ENCODE measurements at regions not wholly inside any gene's neighbourhood (a gene's known extent, or its start where the extent isn't known, plus 50 kb on each side); places are given as distances from the start of the nearest gene placed in this dataset.
A peak's percentile ranks its signal among the peaks of the same experiment; 100 is the strongest.

DNA sequence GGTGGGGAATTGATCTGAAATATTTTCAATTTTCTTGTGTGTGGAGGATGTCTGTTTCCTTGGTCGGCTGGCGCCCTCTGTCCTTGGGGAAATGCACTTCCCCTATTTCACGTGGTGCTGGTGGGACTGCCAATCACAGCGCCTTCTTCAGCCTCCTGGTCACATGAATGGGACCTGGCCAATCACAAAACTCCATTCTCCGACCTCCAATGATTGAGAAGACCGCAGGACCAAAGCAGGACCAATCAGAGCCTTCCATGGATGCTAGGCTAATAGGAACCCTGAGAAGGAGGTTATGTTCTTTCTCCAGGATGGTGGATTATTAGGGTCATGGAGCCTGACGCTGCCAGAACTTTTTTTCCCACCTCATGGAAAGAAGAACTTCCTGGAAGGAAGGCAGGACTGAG is 188.7 kb downstream of the TTC8 start:
- Histone ChIP-seq H3K4me3 (no peak overlapping the region), H3K9me3 (ENCODE audit: low read depth) (no peaks in the 10 kb centered on the region), H3K36me3 (no peaks in the 10 kb centered on the region), H3K27me3 (no peaks in the 10 kb centered on the region), H3K4me1 (ENCODE audit: low read depth) (no peaks in the 10 kb centered on the region), H3K27ac (no peak overlapping the region)
- DNase-seq (ENCODE audit: low read depth in 1 of 2, low spot score in 1 of 2): peak; percentile 11 to 50
- TF ChIP-seq CTCF (IDR thresholded peaks at IDR 0.05; ENCODE audit: low read depth, low read length): peak; percentile 39

DNA sequence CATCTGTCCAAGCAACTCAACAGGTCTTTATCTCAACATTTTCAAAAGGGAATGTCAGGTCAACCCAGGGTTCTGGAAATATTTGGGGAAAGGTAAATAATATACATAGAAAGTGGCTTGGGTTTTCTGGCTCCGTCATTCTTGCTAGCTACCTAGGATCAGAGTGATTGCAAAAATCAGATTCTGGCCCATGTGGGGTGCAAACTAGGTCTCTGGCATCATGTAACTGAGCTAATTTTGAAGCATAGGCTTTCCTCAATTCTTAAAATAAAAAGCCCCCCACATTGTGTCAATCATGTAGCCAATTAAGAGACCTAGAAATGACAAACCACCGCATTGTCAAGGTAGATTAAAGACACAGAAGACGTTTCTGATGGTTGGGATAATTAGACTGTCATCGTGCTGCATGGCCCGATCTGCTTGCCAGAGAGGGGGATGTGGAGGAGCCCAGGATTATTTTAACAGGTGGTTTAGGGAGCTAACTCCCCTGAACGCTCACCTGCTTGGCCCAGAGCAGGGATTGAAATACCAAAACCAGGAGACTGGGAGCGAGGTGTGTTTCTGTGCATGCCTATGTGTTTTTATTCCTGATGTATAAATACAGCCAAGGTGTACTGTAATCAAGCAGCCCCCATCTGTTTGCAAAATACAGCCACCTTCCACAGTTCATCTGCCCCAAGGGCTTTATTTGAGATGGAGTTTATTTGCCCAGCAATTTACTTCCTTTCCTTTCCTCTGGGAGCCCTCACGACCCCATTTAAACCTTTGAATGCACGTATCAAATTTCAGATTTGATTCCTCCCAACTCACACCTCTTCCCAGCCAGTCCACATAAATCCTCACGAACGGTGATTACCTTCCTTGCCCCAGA is 189.5 kb downstream of the TTC8 start:
- H3K4me3 ChIP-seq: no peak overlapping the region
- H3K27ac ChIP-seq: no peak overlapping the region
- no peaks in the 10 kb centered on the region for H3K36me3 ChIP-seq
- no peaks in the 10 kb centered on the region for H3K27me3 ChIP-seq
- H3K4me1 ChIP-seq (ENCODE audit: low read depth): no peaks in the 10 kb centered on the region
- TF ChIP-seq CTCF (IDR thresholded peaks at IDR 0.05; ENCODE audit: low read depth, low read length): no peak
- no peaks in the 10 kb centered on the region for H3K9me3 ChIP-seq (ENCODE audit: low read depth)
- DNase-seq (ENCODE audit: low read depth in 1 of 2, low spot score in 1 of 2): no peak

DNA sequence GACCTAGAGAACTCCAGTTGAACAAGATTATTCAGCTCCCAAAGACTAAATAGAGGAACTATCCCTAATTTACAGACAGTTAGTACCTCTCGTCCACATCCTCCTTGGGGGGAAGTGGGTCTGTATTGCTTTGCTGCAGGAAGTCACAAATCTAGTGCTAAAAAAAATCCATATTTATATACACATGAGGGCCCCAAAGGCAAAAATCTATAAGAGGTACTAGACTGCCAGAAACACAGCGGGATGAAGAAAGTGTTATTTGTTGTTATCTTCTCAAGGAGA is 190.1 kb downstream of the TTC8 start:
- Histone ChIP-seq H3K27me3 (no peaks in the 10 kb centered on the region), H3K27ac (no peak overlapping the region), H3K4me3 (no peak overlapping the region), H3K9me3 (ENCODE audit: low read depth) (no peaks in the 10 kb centered on the region), H3K4me1 (ENCODE audit: low read depth) (no peaks in the 10 kb centered on the region), H3K36me3 (no peaks in the 10 kb centered on the region)
- DNase-seq (ENCODE audit: low read depth in 1 of 2, low spot score in 1 of 2): no peak
- TF ChIP-seq CTCF (IDR thresholded peaks at IDR 0.05; ENCODE audit: low read depth, low read length): no peak

- peak; percentile 32 for TF ChIP-seq CTCF (IDR thresholded peaks at IDR 0.05; ENCODE audit: low read depth, low read length)
- peak in 1 of 2 donors; percentile 35 for DNase-seq (ENCODE audit: low read depth in 1 of 2, low spot score in 1 of 2)
- no peaks in the 10 kb centered on the region for H3K9me3 ChIP-seq (ENCODE audit: low read depth)
- H3K27ac ChIP-seq: no peak overlapping the region
- no peaks in the 10 kb centered on the region for H3K4me1 ChIP-seq (ENCODE audit: low read depth)
- no peak overlapping the region for H3K4me3 ChIP-seq
- H3K27me3 ChIP-seq: no peaks in the 10 kb centered on the region
- no peaks in the 10 kb centered on the region for H3K36me3 ChIP-seq
Measured at GRCh38 chr14:89015016-89015415, 190.6 kb downstream of the TTC8 start.

GRCh38 chr14:89017417-89017816 is 193.0 kb downstream of the TTC8 start:
- TF ChIP-seq CTCF (IDR thresholded peaks at IDR 0.05; ENCODE audit: low read depth, low read length): no peak
- Histone ChIP-seq H3K4me1 (ENCODE audit: low read depth) (no peaks in the 10 kb centered on the region), H3K27ac (no peak overlapping the region), H3K9me3 (ENCODE audit: low read depth) (no peaks in the 10 kb centered on the region), H3K36me3 (no peaks in the 10 kb centered on the region), H3K4me3 (no peak overlapping the region), H3K27me3 (peaks cover 2% of the 10 kb centered on the region)
- no peak for DNase-seq (ENCODE audit: low read depth in 1 of 2, low spot score in 1 of 2)
